RKO (cell line): ENCODE measurements at regions not wholly inside any gene's neighbourhood (a gene's known extent, or its start where the extent isn't known, plus 50 kb on each side); places are given as distances from the start of the nearest gene placed in this dataset.

Source experiments
- DNase-seq: peaks from one replicate; pipeline ENCODE4 v3.0.0-alpha.2; 2016; ENCODE audit warnings: low spot score

GRCh38 chr15:96390986-96391385, 60.5 kb downstream of the NR2F2 start:
- DNase-seq = no peak

- no peak for DNase-seq
Observed at GRCh38 chr15:96392380-96393208, 62.1 kb downstream of the NR2F2 start.

GRCh38 chr15:96393209-96393513, 62.7 kb downstream of the NR2F2 start:
- DNase-seq = no peak

GRCh38 chr15:96395687-96396086, 65.2 kb downstream of the NR2F2 start:
- no peak for DNase-seq

GRCh38 chr15:96398776-96399175, 68.3 kb downstream of the NR2F2 start:
- DNase-seq = no peak

GRCh38 chr15:96402403-96402802, 71.9 kb downstream of the NR2F2 start:
- no peak for DNase-seq

GRCh38 chr15:96403071-96403470, 72.6 kb downstream of the NR2F2 start:
- no peak for DNase-seq

- DNase-seq = no peak
Observed at GRCh38 chr15:96403932-96404331, 73.4 kb downstream of the NR2F2 start.

- DNase-seq = no peak
Observed at GRCh38 chr15:96404560-96404959, 74.1 kb downstream of the NR2F2 start.

- DNase-seq = no peak
Observed at GRCh38 chr15:96406291-96406690, 75.8 kb downstream of the NR2F2 start.

GRCh38 chr15:96406701-96407100, 76.2 kb downstream of the NR2F2 start:
- no peak for DNase-seq

GRCh38 chr15:96407482-96407881, 77.0 kb downstream of the NR2F2 start:
- DNase-seq = no peak

- DNase-seq = no peak
Observed at GRCh38 chr15:96408591-96409183, 78.2 kb downstream of the NR2F2 start.

- no peak for DNase-seq
Observed at GRCh38 chr15:96409215-96410138, 79.0 kb downstream of the NR2F2 start.

- DNase-seq = no peak
Observed at GRCh38 chr15:96410175-96411055, 79.9 kb downstream of the NR2F2 start.

GRCh38 chr15:96411056-96412031, 80.8 kb downstream of the NR2F2 start:
- no peak for DNase-seq

GRCh38 chr15:96412045-96412905, 81.8 kb downstream of the NR2F2 start:
- DNase-seq = no peak

- no peak for DNase-seq
Observed at GRCh38 chr15:96412906-96413231, 82.4 kb downstream of the NR2F2 start.

GRCh38 chr15:96413657-96414056, 83.2 kb downstream of the NR2F2 start:
- no peak for DNase-seq

GRCh38 chr15:96414875-96415274, 84.4 kb downstream of the NR2F2 start:
- DNase-seq = no peak
